ENCODE measurements at regions not wholly inside any gene's neighbourhood (a gene's known extent, or its start where the extent isn't known, plus 50 kb on each side); places are given as distances from the start of the nearest gene placed in this dataset.

GRCh38 chr2:144136297-144137010, 383.5 kb downstream of the ZEB2 start:
- Mint-ChIP-seq H3K27me3 (ENCODE audit: low read depth) (no peaks in the 10 kb centered on the region), H3K9me3 (no peaks in the 10 kb centered on the region), H3K27ac (ENCODE audit: unreplicated experiment) (no peak overlapping the region), H3K4me3 (no peak overlapping the region), H3K4me1 (peaks cover 16% of the 10 kb centered on the region), H3K36me3 (ENCODE audit: low read depth) (peaks cover 2% of the 10 kb centered on the region)
- no peak for DNase-seq (ENCODE audit: low read depth, low spot score)
- no peak for TF ChIP-seq CTCF (conservative IDR thresholded peaks at IDR 0.05)

- no peak for TF ChIP-seq CTCF (conservative IDR thresholded peaks at IDR 0.05)
- peaks cover 16% of the 10 kb centered on the region for H3K4me1 Mint-ChIP-seq
- DNase-seq (ENCODE audit: low read depth, low spot score), result no peak
- H3K4me3 Mint-ChIP-seq, result no peak overlapping the region
- no peaks in the 10 kb centered on the region for H3K27me3 Mint-ChIP-seq (ENCODE audit: low read depth)
- H3K9me3 Mint-ChIP-seq, result no peaks in the 10 kb centered on the region
- H3K27ac Mint-ChIP-seq (ENCODE audit: unreplicated experiment), result no peak overlapping the region
- peaks cover 2% of the 10 kb centered on the region for H3K36me3 Mint-ChIP-seq (ENCODE audit: low read depth)
These were observed 385.8 kb downstream of the ZEB2 start for GRCh38 chr2:144133936-144134665.

- no peaks in the 10 kb centered on the region for H3K9me3 Mint-ChIP-seq
- peaks cover 6% of the 10 kb centered on the region for H3K4me1 Mint-ChIP-seq
- DNase-seq (ENCODE audit: low read depth, low spot score), result no peak
- peaks cover 2% of the 10 kb centered on the region for H3K36me3 Mint-ChIP-seq (ENCODE audit: low read depth)
- H3K27me3 Mint-ChIP-seq (ENCODE audit: low read depth), result no peaks in the 10 kb centered on the region
- no peak overlapping the region for H3K27ac Mint-ChIP-seq (ENCODE audit: unreplicated experiment)
- H3K4me3 Mint-ChIP-seq, result no peak overlapping the region
- no peak for TF ChIP-seq CTCF (conservative IDR thresholded peaks at IDR 0.05)
These were observed 387.6 kb downstream of the ZEB2 start for GRCh38 chr2:144132357-144132756.

GRCh38 chr2:144131042-144131441, 388.9 kb downstream of the ZEB2 start:
- Mint-ChIP-seq H3K4me1 (peaks cover 4% of the 10 kb centered on the region), H3K4me3 (no peak overlapping the region), H3K27ac (ENCODE audit: unreplicated experiment) (no peak overlapping the region), H3K36me3 (ENCODE audit: low read depth) (peaks cover 2% of the 10 kb centered on the region), H3K27me3 (ENCODE audit: low read depth) (no peaks in the 10 kb centered on the region), H3K9me3 (no peaks in the 10 kb centered on the region)
- TF ChIP-seq CTCF (conservative IDR thresholded peaks at IDR 0.05), result no peak
- no peak for DNase-seq (ENCODE audit: low read depth, low spot score)

- H3K36me3 Mint-ChIP-seq (ENCODE audit: low read depth), result peaks cover 2% of the 10 kb centered on the region
- H3K4me3 Mint-ChIP-seq, result no peak overlapping the region
- no peak overlapping the region for H3K27ac Mint-ChIP-seq (ENCODE audit: unreplicated experiment)
- no peak for DNase-seq (ENCODE audit: low read depth, low spot score)
- H3K9me3 Mint-ChIP-seq, result no peaks in the 10 kb centered on the region
- TF ChIP-seq CTCF (conservative IDR thresholded peaks at IDR 0.05), result no peak
- no peaks in the 10 kb centered on the region for H3K27me3 Mint-ChIP-seq (ENCODE audit: low read depth)
- H3K4me1 Mint-ChIP-seq, result peaks cover 4% of the 10 kb centered on the region
These were observed 389.4 kb downstream of the ZEB2 start for GRCh38 chr2:144130551-144130950.

Data from neural crest cell (in vitro differentiated cells).